ACC112 (cell line): ENCODE measurements at regions not wholly inside any gene's neighbourhood (a gene's known extent, or its start where the extent isn't known, plus 50 kb on each side); places are given as distances from the start of the nearest gene placed in this dataset.

Experiments
- H2AFZ ChIP-seq: fragments of 200-600 bp; sonication (generic); one replicate; pipeline ENCODE4 v1.6.0; 2017; ENCODE audit warnings: antibody characterized with exemption, low read length; ENCODE audit not compliant: unreplicated experiment
- H3K27ac ChIP-seq: fragments of 200-600 bp; sonication (generic); 2 replicates; pipeline ENCODE4 v1.5.1; 2014; ENCODE audit warnings: low read depth, mild to moderate bottlenecking, antibody characterized with exemption, low read length, moderate library complexity
- H3K27me3 ChIP-seq: fragments of 200-600 bp; sonication (generic); 2 replicates; pipeline ENCODE4 v1.6.1; 2014; ENCODE audit warnings: mild to moderate bottlenecking, antibody characterized with exemption, low read length, moderate library complexity, mixed read lengths; ENCODE audit not compliant: insufficient read depth
- H3K36me3 ChIP-seq: fragments of 200-600 bp; sonication (generic); 2 replicates; pipeline ENCODE4 v1.6.1; 2016; ENCODE audit warnings: mild to moderate bottlenecking, antibody characterized with exemption, low read length, moderate library complexity, mixed read lengths; ENCODE audit not compliant: insufficient read depth
- H3K4me1 ChIP-seq: fragments of 200-600 bp; sonication (generic); one replicate; pipeline ENCODE4 v1.6.1; 2016; ENCODE audit warnings: low read length, mixed read lengths; ENCODE audit not compliant: insufficient read depth, unreplicated experiment, control insufficient read depth
- H3K4me3 ChIP-seq: fragments of 200-600 bp; sonication (generic); 2 replicates; pipeline ENCODE4 v1.5.1; 2014; ENCODE audit warnings: mild to moderate bottlenecking, low read depth, low read length
- H3K79me2 ChIP-seq: fragments of 200-600 bp; sonication (generic); one replicate; pipeline ENCODE4 v1.6.0; 2016; ENCODE audit warnings: low read length; ENCODE audit not compliant: control insufficient read depth, unreplicated experiment, insufficient read depth

- H3K79me2 ChIP-seq, result no peaks in the 10 kb centered on the region
- no peak overlapping the region for H2AFZ ChIP-seq
- no peak overlapping the region for H3K4me3 ChIP-seq
- no peaks in the 10 kb centered on the region for H3K4me1 ChIP-seq
- no peak overlapping the region for H3K27ac ChIP-seq
- H3K36me3 ChIP-seq, result no peaks in the 10 kb centered on the region
- H3K27me3 ChIP-seq, result no peaks in the 10 kb centered on the region
Measured at GRCh38 chr5:167987490-167988280, 303.8 kb upstream of the WWC1 start.

- Histone ChIP-seq H3K27ac (no peak overlapping the region), H3K27me3 (no peaks in the 10 kb centered on the region), H3K4me3 (no peak overlapping the region), H3K36me3 (no peaks in the 10 kb centered on the region), H2AFZ (no peak overlapping the region), H3K4me1 (no peaks in the 10 kb centered on the region), H3K79me2 (no peaks in the 10 kb centered on the region)
Measured at GRCh38 chr5:167992868-167993267, 298.6 kb upstream of the WWC1 start.

GRCh38 chr5:167993771-167994170 lies 297.7 kb upstream of the WWC1 start:
- no peak overlapping the region for H2AFZ ChIP-seq
- no peaks in the 10 kb centered on the region for H3K27me3 ChIP-seq
- H3K79me2 ChIP-seq, result no peaks in the 10 kb centered on the region
- no peaks in the 10 kb centered on the region for H3K4me1 ChIP-seq
- H3K4me3 ChIP-seq, result no peak overlapping the region
- no peaks in the 10 kb centered on the region for H3K36me3 ChIP-seq
- no peak overlapping the region for H3K27ac ChIP-seq

DNA sequence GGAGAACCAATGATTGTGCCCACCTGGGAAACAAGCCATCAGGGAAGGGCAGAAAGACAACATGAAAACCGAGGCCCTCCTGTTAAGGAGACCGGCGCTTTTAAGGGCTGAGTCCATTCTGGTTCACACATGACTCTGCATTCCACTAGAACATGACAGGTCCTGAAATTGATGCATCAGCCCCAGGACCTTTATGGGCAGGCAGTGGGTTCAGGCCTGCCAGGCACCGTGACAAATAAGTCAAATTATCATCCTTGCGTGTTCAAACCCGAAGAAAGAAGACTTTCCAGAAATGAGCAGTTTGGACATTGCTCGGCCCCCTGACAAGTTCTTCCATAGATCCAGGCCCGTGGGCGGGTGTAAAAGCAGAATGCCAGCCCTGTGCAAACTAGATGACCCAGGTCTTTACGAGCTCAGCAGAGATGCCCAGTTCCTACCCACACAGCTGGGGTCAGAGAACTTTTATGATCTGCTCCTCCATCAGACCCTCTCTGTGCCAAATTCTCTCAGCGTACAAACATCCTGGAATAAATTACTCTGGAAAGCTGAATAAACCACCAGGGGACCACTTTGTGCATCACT lies 295.5 kb upstream of the WWC1 start:
- Histone ChIP-seq H3K36me3 (no peaks in the 10 kb centered on the region), H3K4me1 (no peaks in the 10 kb centered on the region), H2AFZ (no peak overlapping the region), H3K27ac (no peak overlapping the region), H3K27me3 (no peaks in the 10 kb centered on the region), H3K4me3 (no peak overlapping the region), H3K79me2 (no peaks in the 10 kb centered on the region)

DNA sequence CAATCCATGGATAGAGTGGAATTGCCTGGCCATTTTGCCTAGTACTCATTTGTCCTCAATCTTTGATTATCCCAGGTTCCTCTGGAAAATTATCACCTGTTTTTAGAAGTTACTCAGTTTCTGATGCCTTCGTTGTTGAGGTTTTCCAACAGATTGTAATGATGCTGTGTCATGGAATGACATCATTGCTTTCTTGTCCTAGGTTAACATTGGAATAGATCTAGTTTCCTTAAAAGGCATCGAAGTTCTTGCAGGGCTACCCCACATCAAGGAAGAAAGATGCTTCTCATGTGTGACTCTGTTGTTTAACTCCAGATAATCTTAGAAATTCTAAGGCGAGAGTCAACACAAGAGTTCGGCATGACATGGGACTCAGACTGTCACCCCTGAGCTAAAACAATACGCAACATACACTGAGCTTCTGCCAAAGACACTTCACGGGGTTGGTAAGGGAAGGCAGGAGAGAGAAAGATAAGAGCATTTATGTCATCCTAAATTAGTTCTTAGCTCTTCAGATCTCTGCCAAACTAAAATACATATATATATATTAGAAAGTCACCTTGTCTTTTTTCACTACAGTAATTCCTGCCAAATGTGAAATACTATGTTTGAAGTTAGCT lies 293.2 kb upstream of the WWC1 start:
- H3K79me2 ChIP-seq, result no peaks in the 10 kb centered on the region

GRCh38 chr5:167999182-167999581 lies 292.3 kb upstream of the WWC1 start:
- H3K27me3 ChIP-seq, result no peaks in the 10 kb centered on the region
- H3K79me2 ChIP-seq, result no peaks in the 10 kb centered on the region
- no peaks in the 10 kb centered on the region for H3K4me1 ChIP-seq
- no peak overlapping the region for H3K4me3 ChIP-seq
- H2AFZ ChIP-seq, result no peak overlapping the region
- H3K36me3 ChIP-seq, result no peaks in the 10 kb centered on the region
- no peak overlapping the region for H3K27ac ChIP-seq

More for the DNA sequence above, 293.2 kb upstream of the WWC1 start:
- no peak overlapping the region for H2AFZ ChIP-seq
- no peaks in the 10 kb centered on the region for H3K27me3 ChIP-seq
- no peaks in the 10 kb centered on the region for H3K36me3 ChIP-seq
- no peak overlapping the region for H3K27ac ChIP-seq
- H3K4me1 ChIP-seq, result no peaks in the 10 kb centered on the region
- no peak overlapping the region for H3K4me3 ChIP-seq

DNA sequence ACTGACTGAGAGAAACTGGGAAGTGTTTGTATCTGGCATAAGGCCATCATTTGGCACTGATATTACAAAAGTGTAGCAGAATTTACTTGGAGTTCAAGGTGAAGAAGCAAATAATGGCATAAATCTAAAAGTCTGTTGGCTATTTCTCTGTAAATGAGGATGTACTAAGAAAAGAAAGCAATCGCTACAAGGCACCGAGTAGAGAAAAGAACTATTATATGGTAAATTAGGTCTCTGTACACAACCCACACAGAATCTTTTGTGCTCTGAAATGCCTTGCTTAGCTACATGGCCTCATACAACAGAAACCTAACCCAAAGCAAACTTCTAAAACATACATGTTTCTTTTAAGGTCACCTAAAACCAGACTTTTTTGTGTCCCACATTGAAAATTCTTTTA lies 290.1 kb upstream of the WWC1 start:
- Histone ChIP-seq H2AFZ (no peak overlapping the region), H3K4me3 (no peak overlapping the region), H3K4me1 (no peaks in the 10 kb centered on the region), H3K79me2 (no peaks in the 10 kb centered on the region), H3K36me3 (no peaks in the 10 kb centered on the region), H3K27ac (no peak overlapping the region), H3K27me3 (no peaks in the 10 kb centered on the region)

DNA sequence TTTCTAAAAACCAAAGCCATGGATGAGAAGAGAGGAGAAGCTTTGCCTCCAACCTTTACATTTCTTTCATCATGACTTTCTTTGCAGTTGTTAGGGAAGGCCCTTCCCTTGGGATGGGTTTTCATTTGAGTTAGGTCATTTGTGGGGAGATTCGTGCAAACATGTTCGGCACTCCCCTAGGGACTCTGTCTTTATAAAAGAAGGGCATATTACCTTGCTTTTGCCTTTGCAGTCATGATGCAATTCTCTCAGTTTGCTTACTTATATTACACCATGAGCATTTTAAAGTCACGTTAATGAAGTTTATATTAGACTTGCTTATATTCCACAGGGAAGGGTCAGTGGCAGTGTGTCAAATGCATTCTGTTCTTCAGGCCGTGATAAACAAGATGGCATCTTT lies 289.3 kb upstream of the WWC1 start:
- H2AFZ ChIP-seq, result no peak overlapping the region
- no peaks in the 10 kb centered on the region for H3K4me1 ChIP-seq
- no peaks in the 10 kb centered on the region for H3K36me3 ChIP-seq
- no peak overlapping the region for H3K27ac ChIP-seq
- H3K4me3 ChIP-seq, result no peak overlapping the region
- no peaks in the 10 kb centered on the region for H3K79me2 ChIP-seq
- no peaks in the 10 kb centered on the region for H3K27me3 ChIP-seq

DNA sequence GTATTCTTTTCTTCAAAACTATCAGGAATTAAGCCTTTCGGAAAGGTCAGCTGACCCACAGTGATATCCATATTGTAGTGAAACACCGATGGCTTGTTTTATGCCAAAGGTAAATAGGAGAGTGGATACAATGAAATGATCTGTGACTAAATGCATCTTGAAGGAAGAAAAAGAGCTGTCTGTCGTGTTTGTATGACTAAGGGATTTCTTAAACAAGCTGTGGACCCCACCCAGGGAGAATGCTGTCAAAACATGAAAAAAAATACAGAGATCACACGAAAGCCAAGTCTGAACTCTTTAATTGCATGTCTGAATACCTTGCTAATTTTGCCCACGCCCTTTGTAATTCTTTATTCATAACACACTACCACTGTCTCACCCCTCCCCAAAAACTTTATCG lies 286.4 kb upstream of the WWC1 start:
- no peaks in the 10 kb centered on the region for H3K79me2 ChIP-seq
- no peak overlapping the region for H2AFZ ChIP-seq
- no peaks in the 10 kb centered on the region for H3K27me3 ChIP-seq
- H3K4me3 ChIP-seq, result no peak overlapping the region
- H3K4me1 ChIP-seq, result no peaks in the 10 kb centered on the region
- no peak overlapping the region for H3K27ac ChIP-seq
- H3K36me3 ChIP-seq, result no peaks in the 10 kb centered on the region

- Histone ChIP-seq H3K4me1 (no peaks in the 10 kb centered on the region), H3K27ac (no peak overlapping the region), H3K27me3 (no peaks in the 10 kb centered on the region), H3K4me3 (no peak overlapping the region), H3K79me2 (no peaks in the 10 kb centered on the region), H2AFZ (no peak overlapping the region), H3K36me3 (no peaks in the 10 kb centered on the region)
Measured at GRCh38 chr5:168005936-168006335, 285.5 kb upstream of the WWC1 start.
